Pancreas (tissue), 10 donors: ENCODE measurements at regions not wholly inside any gene's neighbourhood (a gene's known extent, or its start where the extent isn't known, plus 50 kb on each side); places are given as distances from the start of the nearest gene placed in this dataset.

ENCODE experiments used
- ATAC-seq, 4 donors: fragments of 200-7000 bp; cut with Tn5 transposase; one replicate each; pipeline versions ENCODE4 v1.8.0 to v1.9.1; 2020; ENCODE audit warnings: mild to moderate bottlenecking in 4 of 4, moderate library complexity in 4 of 4
- DNase-seq, 6 donors: peaks; one replicate each; pipeline ENCODE4 v3.0.0-alpha.2; 2020
- FAIRE-seq: peaks from 2 replicates; lab custom pipeline; 2012; peaks lifted over from hg19 to GRCh38; lab: Jason Lieb, UNC
- H3K27ac ChIP-seq, 4 donors: fragments of 200-600 bp; sonication (generic); 1 replicate in 3 of 4; 2 replicates in 1 of 4; pipeline versions ENCODE4 v1.5.0 to v1.8.0; 2020
- H3K27me3 ChIP-seq, 4 donors: fragments of 200-600 bp; one replicate each; pipeline ENCODE4 v1.8.0; 2021
- H3K36me3 ChIP-seq, 3 donors: fragments of 200-600 bp; sonication (generic) in 1 of 3; one replicate each; pipeline versions ENCODE4 v1.5.0 to v1.8.0; 2020 to 2021
- H3K4me1 ChIP-seq, 3 donors: fragments of 200-600 bp; one replicate each; pipeline ENCODE4 v1.8.0; 2021
- H3K4me3 ChIP-seq, 4 donors: fragments of 200-600 bp; sonication (generic) in 2 of 4; one replicate each; pipeline versions ENCODE4 v1.5.0 to v1.8.0; 2020 to 2021
- H3K9me3 ChIP-seq, 4 donors: fragments of 200-600 bp; one replicate each; pipeline ENCODE4 v1.8.0; 2021
- CTCF ChIP-seq, 4 donors: fragments of 200-600 bp; sonication (generic) in 3 of 4; IDR thresholded peaks; one replicate each; pipeline versions ENCODE4 v1.5.0 to v1.8.0; 2021; ENCODE audit warnings: antibody characterized with exemption in 4 of 4
- WGBS, 2 donors: extraction: QIAGEN DNeasy Blood & Tissue Kit; methylation state at CpG; one replicate each; pipeline ENCODE4 v1.1.7; 2013; 5-methylcytosine and 5-hydroxymethylcytosine counted together
- intact Hi-C, 3 donors: fragments of 100-400 bp; cut with DNase I; formaldehyde crosslinking; loops; one replicate each; pipeline versions ENCODE4 v1.11.1 to v1.14.2; 2022
- donor health status: healthy with polysubstance abuse.
- donor health status: DM: no; HTN: no; CAD: no; lungs with moderate emphysema.
- donor health status: DM: no; HTN: no; CAD: no.
- donor health status: control.
- donor health status: control.
- donor health status: Bipolar disorder and iron deficiency.
- donor health status: DM: yes; HTN: yes; CAD: no.
- donor health status: DM: no; HTN: no; CAD: no.
- donor health status: DM: no; HTN: no; CAD: no.
- donor health status: DM: yes; HTN: yes; CAD: no.

DNA sequence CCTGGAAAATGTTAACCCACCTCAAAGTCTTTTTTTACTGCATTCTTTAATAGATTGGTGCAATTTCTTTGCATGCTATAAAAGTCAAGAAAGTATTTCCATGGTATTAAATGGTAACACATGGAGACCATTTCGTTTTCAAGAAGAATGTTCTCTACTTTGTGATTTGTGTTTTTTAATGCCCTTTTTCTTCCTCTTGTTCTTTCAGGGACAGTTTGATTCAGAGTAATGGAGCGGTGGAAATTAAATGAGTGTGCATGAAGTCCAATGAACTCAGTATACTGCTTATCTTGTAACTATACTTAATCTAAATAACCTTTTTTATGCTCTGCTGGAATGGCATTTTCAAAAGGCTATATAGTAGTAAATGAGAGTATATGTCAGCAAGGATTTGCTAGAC is 507.0 kb upstream of the CDH6 start:
- WGBS, 2 donors, result 53 to 60% methylated on average over 2 of the region's 2 CpGs
- H3K4me1 ChIP-seq, result no peaks in the 10 kb centered on the region
- TF ChIP-seq CTCF (IDR thresholded peaks at IDR 0.05), result no peak
- H3K4me3 ChIP-seq, result no peak overlapping the region
- intact Hi-C loops, result no loop called here
- no peaks in the 10 kb centered on the region for H3K9me3 ChIP-seq
- FAIRE-seq (no peak), ATAC-seq (no peak), DNase-seq (no peak)
- no peaks in the 10 kb centered on the region for H3K36me3 ChIP-seq
- no peak overlapping the region for H3K27ac ChIP-seq
- H3K27me3 ChIP-seq, result no peaks in the 10 kb centered on the region

GRCh38 chr5:30676223-30676840 is 517.2 kb upstream of the CDH6 start:
- ATAC-seq, result no peak
- TF ChIP-seq CTCF (IDR thresholded peaks at IDR 0.05), result no peak

GRCh38 chr5:30667293-30667692 is 526.2 kb upstream of the CDH6 start:
- no peak for FAIRE-seq
- no peaks in the 10 kb centered on the region for H3K27me3 ChIP-seq
- DNase-seq, result no peak
- no peaks in the 10 kb centered on the region for H3K36me3 ChIP-seq
- H3K4me1 ChIP-seq, result no peaks in the 10 kb centered on the region
- no peak for ATAC-seq
- WGBS, 2 donors, result 17 to 29% methylated on average over 1 of the region's 1 CpG
- no peak for TF ChIP-seq CTCF (IDR thresholded peaks at IDR 0.05)
- intact Hi-C loops, result no loop called here
- no peak overlapping the region for H3K27ac ChIP-seq
- H3K4me3 ChIP-seq, result no peak overlapping the region
- H3K9me3 ChIP-seq, result no peaks in the 10 kb centered on the region

More at GRCh38 chr5:30676223-30676840, 517.2 kb upstream of the CDH6 start:
- DNase-seq, result no peak
- no peak overlapping the region for H3K4me3 ChIP-seq
- no peaks in the 10 kb centered on the region for H3K27me3 ChIP-seq
- no peak for FAIRE-seq
- no peaks in the 10 kb centered on the region for H3K36me3 ChIP-seq
- intact Hi-C loops, result no loop called here
- H3K9me3 ChIP-seq, result no peaks in the 10 kb centered on the region
- no peak overlapping the region for H3K27ac ChIP-seq
- 28 to 48% methylated on average over 1 of the region's 1 CpG for WGBS, 2 donors
- H3K4me1 ChIP-seq, result no peaks in the 10 kb centered on the region

- intact Hi-C loops, result no loop called here
- Histone ChIP-seq H3K9me3 (no peaks in the 10 kb centered on the region), H3K4me1 (no peaks in the 10 kb centered on the region), H3K27me3 (no peaks in the 10 kb centered on the region), H3K36me3 (no peaks in the 10 kb centered on the region), H3K4me3 (no peak overlapping the region), H3K27ac (no peak overlapping the region)
- FAIRE-seq, result no peak
- no peak for DNase-seq
- no peak for ATAC-seq
- 42 to 62% methylated on average over 2 of the region's 2 CpGs for WGBS, 2 donors
- no peak for TF ChIP-seq CTCF (IDR thresholded peaks at IDR 0.05)
Observed at GRCh38 chr5:30663536-30663935, 530.0 kb upstream of the CDH6 start.

DNA sequence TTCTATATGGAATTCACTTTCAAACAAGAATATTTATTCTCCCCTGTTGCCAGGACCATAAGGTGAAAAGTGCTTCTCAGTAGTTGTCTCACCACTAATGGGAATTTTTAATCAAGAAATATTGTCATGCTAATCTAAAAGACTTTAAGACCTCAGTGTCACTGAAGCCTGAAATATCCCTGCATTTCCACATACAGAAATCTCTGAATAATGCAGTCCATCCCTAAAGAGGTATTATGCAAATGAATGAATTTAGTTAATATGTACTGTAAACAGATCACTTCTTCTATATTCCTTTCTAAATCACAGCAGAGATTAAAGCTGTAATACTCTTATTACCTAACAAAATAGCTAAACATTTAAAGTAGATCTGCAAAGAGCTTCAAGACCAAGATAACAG is 531.1 kb upstream of the CDH6 start:
- no peak for FAIRE-seq
- H3K27ac ChIP-seq, result no peak overlapping the region
- DNase-seq, result no peak
- TF ChIP-seq CTCF (IDR thresholded peaks at IDR 0.05), result no peak
- H3K4me1 ChIP-seq, result no peaks in the 10 kb centered on the region
- ATAC-seq, result no peak
- no peaks in the 10 kb centered on the region for H3K27me3 ChIP-seq
- no peak overlapping the region for H3K4me3 ChIP-seq
- no peaks in the 10 kb centered on the region for H3K36me3 ChIP-seq
- intact Hi-C loops, result no loop called here
- H3K9me3 ChIP-seq, result no peaks in the 10 kb centered on the region
